ENCODE measurements at regions not wholly inside any gene's neighbourhood (a gene's known extent, or its start where the extent isn't known, plus 50 kb on each side); places are given as distances from the start of the nearest gene placed in this dataset.

DNA sequence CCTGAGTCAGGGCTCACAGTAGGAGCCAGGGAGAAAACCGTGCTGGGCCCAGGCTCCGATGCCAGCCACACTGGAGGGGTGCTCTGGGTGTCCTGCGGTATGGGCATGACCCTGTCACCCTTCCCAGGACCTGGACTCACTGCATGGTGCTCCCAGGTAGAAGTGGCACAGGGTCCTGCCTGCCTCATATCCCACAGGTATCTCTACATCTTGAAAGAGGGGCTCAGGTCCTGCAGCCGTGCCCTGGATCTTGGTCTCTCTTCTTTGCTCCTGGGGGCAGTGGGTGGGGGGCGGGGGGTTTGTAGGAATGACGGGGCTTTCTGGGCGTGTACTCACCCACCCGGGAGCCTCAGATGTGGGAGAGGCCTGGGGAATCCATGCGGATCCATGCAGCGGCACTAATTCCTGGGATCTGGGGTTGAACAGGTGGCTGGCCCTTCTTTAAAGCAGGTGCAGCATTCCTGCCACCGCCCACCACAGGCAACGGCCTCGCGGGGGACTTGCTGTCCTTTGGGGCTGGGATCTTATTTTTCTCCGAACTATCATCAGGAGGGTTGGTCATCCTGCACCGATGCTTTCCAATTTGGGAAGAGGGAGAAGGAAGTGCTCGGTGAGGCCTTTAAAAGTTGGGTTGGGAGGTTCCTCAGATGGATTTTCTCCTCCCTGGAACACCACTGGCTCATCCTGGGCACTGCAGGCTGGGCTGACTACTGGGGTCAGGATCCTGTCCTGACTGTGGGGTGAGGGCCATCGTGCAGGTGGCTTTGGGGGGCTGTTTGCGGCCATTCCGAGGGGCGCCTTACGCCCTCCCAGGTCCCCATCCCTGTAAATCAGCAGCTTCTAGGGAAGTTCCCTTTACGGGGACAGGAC, 886.4 kb downstream of the BRD1 start:
- intact Hi-C loops (cut with DNase I; ENCODE audit: low total_unique reads): no loop called here
- no peak overlapping the region for H3K27ac ChIP-seq
- no peak for DNase-seq
- H3K36me3 ChIP-seq: no peaks in the 10 kb centered on the region
- H3K27me3 ChIP-seq (replicated peaks in 1 of 7): peaks cover 0 to 45% (median 0%) of the 10 kb centered on the region in 7 donors
- TF ChIP-seq POLR2AphosphoS5 (IDR thresholded peaks at IDR 0.05): no peak
- TF ChIP-seq, protein P1, sequence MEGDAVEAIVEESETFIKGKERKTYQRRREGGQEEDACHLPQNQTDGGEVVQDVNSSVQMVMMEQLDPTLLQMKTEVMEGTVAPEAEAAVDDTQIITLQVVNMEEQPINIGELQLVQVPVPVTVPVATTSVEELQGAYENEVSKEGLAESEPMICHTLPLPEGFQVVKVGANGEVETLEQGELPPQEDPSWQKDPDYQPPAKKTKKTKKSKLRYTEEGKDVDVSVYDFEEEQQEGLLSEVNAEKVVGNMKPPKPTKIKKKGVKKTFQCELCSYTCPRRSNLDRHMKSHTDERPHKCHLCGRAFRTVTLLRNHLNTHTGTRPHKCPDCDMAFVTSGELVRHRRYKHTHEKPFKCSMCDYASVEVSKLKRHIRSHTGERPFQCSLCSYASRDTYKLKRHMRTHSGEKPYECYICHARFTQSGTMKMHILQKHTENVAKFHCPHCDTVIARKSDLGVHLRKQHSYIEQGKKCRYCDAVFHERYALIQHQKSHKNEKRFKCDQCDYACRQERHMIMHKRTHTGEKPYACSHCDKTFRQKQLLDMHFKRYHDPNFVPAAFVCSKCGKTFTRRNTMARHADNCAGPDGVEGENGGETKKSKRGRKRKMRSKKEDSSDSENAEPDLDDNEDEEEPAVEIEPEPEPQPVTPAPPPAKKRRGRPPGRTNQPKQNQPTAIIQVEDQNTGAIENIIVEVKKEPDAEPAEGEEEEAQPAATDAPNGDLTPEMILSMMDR (IDR thresholded peaks at IDR 0.05 in 8 of 11, conservative IDR thresholded peaks at IDR 0.05 in 3 of 11): no peak
- no peak for TF ChIP-seq POLR2A (IDR thresholded peaks at IDR 0.05)
- 69 to 82% (median 75%) methylated on average over 14 to 23 of the region's 23 CpGs for WGBS, 5 donors
- peaks cover 0 to 4% (median 0%) of the 10 kb centered on the region in 8 donors for H3K9me3 ChIP-seq
- no peaks in the 10 kb centered on the region for H3K4me1 ChIP-seq
- no peak overlapping the region for H3K4me3 ChIP-seq

DNA sequence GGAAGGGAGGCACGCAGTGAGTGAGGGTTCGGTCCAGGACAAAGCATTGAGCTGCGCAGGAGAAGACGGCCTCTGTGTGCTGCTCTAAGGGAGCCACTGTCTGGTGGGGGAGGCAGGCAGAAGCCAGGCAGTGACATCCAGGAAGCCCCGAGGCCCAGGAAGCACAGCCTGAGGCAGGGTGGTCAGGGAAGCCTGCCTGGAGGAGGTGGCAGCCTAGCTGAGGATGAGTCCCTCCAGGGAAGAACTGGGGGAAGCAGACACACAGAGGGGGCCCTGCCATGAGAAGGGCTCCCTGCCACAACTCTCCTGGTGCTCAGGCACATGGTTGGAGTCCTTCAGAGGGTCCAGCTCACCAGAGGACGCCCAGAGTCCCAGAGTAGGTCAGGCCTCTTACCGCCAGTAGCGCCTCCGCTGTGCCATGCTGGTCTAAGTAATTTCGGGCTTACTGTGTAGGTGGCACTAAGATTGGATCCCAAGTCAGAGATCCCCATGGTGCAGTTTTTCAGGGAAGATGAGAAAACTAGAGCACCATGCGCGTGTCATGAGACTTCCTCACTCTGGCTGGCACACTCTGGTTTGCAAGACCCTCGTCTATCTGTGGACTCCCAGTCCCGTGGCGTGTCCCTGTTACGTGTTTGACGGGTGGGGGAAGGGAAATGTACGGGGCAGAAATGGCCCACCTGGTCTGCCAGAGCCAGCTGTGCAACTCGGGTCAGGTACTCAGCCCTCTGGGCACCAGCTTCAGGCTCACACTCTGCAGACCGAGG, 887.2 kb downstream of the BRD1 start:
- DNase-seq: no peak
- H3K36me3 ChIP-seq: no peaks in the 10 kb centered on the region
- WGBS, 5 donors: 73 to 81% (median 77%) methylated on average over 19 to 20 of the region's 20 CpGs

DNA sequence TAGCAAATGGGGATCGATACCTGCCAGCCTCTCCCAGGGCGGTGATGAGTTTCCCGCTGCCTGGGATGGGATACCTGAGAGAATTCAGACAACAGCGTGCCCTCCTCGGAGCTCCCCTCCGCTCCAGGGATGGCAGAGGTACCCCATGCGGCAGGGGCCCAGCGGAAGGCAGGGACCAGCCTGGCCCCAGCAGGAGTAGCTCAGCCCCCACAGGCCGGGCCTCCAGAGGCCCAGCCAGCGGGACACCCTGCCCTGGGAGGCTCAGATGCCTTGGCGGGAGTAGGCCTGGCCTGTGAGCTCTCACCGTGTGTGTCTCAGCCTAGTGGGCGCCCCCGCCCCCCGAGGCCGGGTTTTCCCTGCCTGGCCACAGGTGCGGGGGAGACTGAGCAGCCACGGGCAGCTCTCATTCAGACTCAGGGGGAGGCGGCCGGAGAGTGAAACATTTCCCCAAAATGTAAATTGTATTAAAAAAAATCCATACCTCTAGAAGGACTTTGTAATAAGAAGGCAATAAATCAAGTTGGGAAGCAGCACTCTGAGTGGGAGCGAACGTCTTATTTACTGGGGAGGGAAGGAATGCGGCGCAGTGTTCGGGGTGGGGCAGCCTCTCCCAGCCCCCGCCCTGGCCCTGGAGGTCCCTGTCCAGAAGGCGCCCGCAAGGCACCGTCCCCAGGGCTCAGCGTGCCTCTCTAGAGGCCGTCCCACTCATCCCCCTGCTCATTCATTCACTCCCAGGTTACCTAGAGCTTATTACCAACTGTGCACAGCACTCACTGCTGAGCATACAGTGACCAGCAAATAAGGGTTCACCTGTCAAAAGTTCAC, 888.0 kb downstream of the BRD1 start:
- TF ChIP-seq, protein P1 (IDR thresholded peaks at IDR 0.05 in 8 of 11, conservative IDR thresholded peaks at IDR 0.05 in 3 of 11): no peak
- no peak for TF ChIP-seq POLR2AphosphoS5 (IDR thresholded peaks at IDR 0.05)
- H3K4me3 ChIP-seq: no peak overlapping the region
- WGBS, 5 donors: 69 to 79% (median 75%) methylated on average over 23 to 31 of the region's 31 CpGs
- H3K36me3 ChIP-seq: no peaks in the 10 kb centered on the region
- no peak for DNase-seq
- no peaks in the 10 kb centered on the region for H3K4me1 ChIP-seq
- H3K27me3 ChIP-seq (replicated peaks in 1 of 7): peaks cover 0 to 34% (median 0%) of the 10 kb centered on the region in 7 donors
- peaks cover 0 to 12% (median 2%) of the 10 kb centered on the region in 8 donors for H3K9me3 ChIP-seq
- H3K27ac ChIP-seq: no peak overlapping the region
- intact Hi-C loops (cut with DNase I; ENCODE audit: low total_unique reads): no loop called here

More for the DNA sequence above, 887.2 kb downstream of the BRD1 start:
- H3K9me3 ChIP-seq: peaks cover 0 to 8% (median 0%) of the 10 kb centered on the region in 8 donors
- no peak for TF ChIP-seq POLR2A (IDR thresholded peaks at IDR 0.05)
- no peak for TF ChIP-seq POLR2AphosphoS5 (IDR thresholded peaks at IDR 0.05)
- TF ChIP-seq, protein P1 (IDR thresholded peaks at IDR 0.05 in 8 of 11, conservative IDR thresholded peaks at IDR 0.05 in 3 of 11): no peak
- no peaks in the 10 kb centered on the region for H3K4me1 ChIP-seq
- intact Hi-C loops (cut with DNase I; ENCODE audit: low total_unique reads): no loop called here
- H3K27ac ChIP-seq: no peak overlapping the region
- no peak overlapping the region for H3K4me3 ChIP-seq
- peaks cover 0 to 41% (median 0%) of the 10 kb centered on the region in 7 donors for H3K27me3 ChIP-seq (replicated peaks in 1 of 7)

All from spleen (tissue), 11 donors.